Activated CD8-positive, alpha-beta memory T cell treated with anti-CD3 and anti-CD28 coated beads for 1 hour (primary cell): ENCODE measurements at regions not wholly inside any gene's neighbourhood (a gene's known extent, or its start where the extent isn't known, plus 50 kb on each side); places are given as distances from the start of the nearest gene placed in this dataset.

Experiments used
- DNase-seq, 2 donors: peaks; one replicate each; pipeline ENCODE4 v3.0.0-alpha.2; 2020; ENCODE audit warnings: low read depth in 1 of 2; ENCODE audit errors: extremely low read depth in 1 of 2

DNA sequence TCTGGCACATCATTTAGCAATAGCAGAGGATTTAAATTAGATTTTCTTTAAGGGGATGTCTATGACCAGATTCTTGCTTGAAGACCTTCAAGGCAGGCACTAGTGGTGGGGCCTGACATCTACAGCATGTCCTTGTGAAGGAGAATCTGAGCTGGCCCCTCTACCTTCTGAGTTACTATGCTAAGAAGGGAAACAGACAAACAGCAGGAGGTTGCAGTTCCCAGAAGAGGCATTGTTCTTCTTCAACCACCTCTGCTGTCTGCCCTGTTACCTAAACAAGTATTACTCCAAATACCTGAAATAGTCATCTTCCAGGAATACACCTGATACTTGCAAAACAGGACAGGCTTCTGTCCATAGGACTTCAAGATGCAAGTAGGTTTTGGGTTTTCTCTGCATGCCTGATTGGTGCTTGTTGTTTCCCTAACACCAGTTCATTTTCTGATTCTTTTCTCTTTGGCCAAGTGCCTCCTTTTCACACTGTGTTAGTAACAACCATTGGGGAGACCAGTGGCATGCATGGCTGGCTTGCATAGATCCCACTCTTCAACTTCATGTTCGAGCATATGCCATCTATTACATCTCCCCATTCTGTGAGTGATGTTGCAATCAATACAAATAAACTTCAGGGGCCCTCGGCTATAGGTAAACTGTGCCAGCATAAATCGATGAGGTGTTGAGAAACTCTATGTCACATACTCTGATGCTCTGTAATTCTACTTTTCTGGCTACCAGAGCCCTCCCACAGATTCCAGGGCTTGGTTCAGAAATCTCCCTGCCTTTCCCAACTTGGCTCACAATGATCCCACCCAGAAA is 93.0 kb upstream of the DUSP10 start:
- no peak for DNase-seq

DNA sequence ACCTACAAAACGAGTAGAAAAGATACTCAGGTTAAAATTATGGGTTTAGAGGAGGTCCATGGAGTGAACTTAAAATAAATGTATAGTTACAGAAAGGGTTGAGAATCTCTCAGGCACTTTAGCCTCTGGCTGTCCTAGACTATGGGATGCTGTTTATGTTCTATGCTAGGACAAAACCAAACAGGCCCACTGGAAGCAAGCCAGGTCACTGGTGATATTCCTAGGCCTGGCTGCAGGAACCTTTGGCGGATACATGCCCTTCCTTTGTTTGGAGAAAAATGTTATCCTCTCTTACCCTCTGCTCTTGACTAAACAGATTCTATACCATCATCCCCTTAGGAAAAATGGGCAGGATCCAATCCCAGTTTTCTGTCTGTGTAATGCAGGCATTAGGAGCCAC is 90.7 kb upstream of the DUSP10 start:
- DNase-seq: no peak

DNA sequence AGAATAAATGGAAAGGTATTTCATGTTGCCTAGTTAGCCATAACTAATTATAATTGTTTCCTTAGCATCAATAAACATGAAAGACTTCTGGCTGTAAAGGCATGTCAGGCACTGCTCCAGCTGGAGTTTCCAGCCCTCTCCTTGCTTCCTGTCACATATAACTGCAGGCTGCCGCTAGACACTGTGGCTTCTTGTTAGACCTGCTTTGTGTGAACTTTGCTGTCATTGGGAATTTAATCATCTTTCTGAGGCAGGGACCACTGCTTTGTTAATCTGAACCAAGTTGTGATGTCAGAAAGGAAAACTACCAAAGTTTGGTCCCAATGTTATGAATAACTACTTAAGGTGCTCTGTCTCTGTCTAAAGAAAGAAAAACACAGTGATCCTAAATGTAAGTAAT is 90.3 kb upstream of the DUSP10 start:
- no peak for DNase-seq

DNA sequence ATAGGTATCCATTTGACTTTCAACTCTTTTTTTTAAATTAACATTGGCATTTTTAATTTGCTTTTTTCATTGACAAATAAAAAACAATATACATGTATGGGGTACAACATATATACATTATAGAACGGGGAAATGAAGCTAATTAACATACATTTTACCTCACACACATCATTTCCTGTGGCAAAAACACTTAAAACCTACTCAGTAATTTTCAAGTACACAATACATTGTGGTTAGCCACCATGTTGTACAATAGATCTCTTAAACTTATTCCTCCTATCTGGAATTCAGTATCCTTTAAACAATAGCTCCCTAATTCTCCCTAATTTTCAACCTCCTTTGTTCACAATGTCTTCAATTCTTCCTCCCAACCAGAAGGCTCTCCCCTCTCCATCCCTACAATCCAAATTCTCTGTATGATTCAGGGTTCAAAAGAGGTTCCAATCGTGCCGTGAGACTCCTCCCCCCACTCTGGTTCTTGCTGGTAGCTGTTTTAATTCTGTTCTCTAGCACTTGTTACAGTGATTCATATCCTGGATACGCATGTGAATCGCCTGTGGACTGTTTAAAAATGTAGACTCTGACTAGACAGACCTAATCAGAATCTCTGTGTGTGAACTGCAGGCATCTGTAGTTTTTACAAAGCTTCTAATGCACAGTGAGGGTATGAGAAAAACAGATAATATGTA is 87.6 kb upstream of the DUSP10 start:
- DNase-seq: no peak

DNA sequence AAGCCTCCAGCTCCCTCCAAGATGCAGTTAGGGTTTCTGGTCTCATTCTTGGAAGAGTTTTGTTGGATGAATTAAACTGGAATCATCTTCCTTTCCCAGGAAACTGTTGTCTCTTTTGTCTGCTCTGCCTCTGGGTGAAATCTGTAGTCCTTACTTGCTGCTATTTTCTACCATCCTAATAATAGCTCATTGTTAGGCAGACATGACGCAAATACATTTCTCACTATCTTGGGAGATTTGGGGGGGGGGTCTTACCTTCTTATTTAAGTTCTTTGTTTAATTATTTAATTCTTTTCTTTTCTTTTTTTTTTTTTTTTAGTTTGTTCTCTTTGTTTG is 85.4 kb upstream of the DUSP10 start:
- DNase-seq: no peak

DNA sequence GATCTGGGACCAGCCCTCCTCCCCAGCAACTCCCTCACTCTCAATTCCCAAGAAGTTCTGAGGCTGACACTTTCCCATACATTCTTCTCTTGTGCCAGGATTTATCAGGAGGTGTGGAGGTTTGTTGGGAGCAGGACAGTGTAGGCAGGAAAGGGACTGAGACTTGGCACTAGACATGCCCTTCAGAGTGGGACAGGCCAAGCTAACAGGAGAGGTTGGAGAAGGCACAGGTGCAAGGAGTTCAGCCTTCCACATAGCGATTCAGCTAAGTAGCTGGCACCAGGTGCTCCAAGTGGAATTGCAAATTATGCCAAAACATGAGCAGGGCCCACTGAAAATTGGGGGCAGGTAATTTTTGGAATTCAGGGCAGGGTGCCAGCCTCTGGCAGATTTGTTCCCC is 83.0 kb upstream of the DUSP10 start:
- DNase-seq: no peak

DNA sequence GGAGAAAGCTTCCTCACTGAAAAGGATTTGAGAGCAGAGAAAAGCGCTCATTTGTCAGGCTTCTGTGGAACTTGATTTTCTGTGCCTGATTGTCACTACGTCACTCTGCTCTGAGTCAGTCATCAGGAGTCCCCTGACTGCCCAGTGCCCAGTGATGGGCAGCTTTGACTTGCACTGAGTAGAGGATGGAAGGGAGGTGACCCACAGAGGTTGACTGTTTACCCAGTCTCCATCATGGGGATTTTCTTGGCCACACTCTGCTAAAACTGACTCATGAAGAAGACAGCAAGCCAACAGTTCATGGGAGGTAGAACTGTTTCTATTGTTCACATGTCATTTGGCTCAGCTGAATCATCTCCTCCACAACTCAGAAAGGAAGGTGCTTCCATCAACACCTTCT is 82.1 kb upstream of the DUSP10 start:
- DNase-seq: no peak

DNA sequence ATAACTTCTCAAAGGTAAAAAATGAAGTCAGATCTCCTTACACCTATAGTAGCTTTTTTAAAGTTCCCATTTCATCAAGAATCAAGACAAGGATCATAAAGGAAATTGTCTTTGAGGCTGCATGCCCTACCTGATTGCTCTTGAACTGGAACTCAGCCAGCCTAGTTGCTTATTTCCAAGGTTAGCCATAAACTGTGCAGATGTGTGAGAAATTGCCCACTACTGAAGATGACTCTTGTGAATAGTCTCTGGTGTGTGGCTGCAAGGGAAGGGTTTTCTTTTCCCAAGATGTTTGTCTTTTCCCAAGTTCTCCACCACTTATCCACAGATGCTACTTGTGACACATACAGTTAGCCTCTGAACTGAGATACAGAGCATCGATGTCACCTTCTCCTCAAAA is 81.7 kb upstream of the DUSP10 start:
- no peak for DNase-seq

DNA sequence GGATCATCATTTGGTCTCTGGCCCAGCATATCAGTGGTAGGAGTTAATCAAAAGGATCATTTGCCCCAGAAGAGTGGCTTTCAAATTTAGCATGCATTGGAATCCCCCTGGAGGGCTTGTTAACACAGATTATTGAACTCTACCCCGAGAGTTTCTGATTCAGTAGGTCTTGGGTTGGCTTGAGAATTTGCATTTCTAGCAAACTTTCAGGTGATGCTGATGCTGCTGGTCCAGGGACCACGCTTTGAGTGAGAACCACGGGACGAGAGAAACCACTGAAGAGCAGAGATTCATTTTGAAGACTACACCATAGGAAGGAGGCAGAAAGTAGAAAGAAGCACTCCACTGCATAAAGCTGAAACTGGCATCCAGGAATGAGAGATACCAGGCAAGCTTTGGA is 81.3 kb upstream of the DUSP10 start:
- DNase-seq: no peak

DNA sequence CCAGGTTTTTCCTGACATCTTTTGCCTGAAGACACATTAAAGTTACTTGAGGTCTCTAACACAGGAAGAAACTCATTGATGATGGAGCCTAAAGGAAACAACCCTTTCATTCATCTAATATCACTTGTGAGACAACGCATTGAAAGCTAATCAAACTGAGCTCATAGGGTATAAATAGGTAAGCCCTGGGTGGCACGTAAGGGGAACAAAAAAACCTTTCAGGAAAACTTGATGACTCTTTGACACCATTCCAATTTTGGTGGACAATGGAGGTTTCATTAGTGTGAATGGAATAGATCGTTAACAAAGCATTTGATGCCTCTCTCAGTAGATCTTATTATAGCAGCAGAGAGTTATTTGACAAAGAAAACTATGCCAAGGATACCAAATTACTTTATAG is 80.7 kb upstream of the DUSP10 start:
- DNase-seq: no peak

DNA sequence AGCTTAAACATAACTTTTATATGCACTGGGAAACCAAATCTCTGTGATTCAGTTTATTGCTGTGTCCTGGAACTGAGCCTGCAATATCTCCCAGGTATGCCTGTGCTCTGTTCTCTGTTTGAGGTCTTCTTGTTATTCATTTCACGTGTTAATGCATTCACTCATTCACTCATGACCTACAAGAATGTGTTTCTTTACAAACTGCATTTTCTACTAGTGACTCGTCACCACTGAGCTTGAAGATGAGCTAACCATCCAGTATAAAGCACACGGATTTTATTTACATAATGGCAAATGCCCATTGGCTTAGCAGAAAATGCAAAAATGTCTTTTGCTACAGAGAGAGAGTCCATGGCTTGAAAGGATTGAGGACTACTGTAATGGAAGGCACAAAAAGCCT is 75.0 kb upstream of the DUSP10 start:
- no peak for DNase-seq

DNA sequence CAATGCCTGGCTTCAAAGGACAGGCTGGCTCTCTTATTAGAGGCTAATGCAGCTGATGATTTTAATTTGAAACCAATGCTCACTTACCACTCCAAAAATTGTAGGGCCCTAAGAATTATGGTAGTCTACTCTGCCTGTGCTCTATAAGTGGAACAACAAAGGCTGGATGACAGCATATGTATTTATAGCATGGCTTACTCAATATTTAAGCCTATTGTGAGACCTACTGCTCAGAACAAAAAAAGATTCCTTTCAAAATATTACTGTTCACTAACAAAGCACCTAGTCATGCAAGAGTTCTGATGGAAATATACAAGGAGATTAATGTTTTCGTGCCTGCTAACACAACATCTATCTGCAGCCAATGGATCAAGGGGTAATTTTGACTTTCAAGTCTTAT is 73.8 kb upstream of the DUSP10 start:
- no peak for DNase-seq

DNA sequence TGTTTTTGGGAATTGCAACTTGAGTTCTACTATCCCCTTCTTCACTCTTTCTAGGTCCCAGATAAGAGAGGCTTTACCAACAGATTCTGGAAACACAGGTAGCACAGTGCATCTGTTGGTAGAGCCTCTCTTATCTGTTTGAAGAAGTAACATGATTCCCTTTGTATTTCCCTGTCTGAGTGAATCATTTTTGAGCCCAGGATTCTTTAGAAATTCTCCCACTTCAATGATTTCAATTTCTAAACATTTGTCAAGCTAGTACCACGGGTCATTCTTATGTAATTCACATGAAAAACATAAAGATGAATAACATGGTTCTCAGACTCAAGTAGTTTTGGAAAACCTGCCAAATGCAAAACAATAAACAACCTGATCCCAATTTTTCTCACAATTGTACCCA is 72.0 kb upstream of the DUSP10 start:
- no peak for DNase-seq

DNA sequence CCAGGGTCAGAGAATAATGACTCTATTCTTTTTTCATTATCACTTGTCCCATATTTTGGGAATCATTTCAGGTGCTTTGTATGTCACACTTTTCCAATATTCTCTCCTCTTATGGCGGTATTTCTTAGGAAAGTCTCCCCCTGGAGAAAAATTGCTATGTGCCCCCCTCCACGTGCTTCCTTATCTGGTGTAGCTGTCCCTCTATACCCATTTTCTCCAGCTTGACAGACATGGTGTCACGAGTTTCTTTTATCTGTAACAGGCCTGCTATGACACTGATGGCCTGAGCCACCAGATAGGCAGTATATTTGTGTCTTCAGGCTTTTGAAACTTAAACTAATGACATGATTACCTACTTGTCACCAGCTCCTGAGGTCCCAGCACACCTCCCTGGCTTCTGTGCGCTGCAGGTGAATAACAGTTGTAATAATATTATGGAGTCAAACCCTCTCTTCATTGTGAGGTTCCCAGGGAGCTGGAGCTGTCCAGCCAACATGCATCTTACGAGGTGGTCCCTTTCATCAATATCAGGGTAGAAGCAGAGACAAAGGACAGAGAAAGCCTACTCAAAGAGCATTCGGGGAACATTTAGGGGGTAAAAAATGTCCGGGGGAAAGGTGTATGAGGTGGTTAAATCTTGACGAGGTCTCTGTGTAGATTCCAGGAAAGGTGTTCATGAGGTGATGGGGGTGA is 71.2 kb upstream of the DUSP10 start:
- no peak for DNase-seq

DNA sequence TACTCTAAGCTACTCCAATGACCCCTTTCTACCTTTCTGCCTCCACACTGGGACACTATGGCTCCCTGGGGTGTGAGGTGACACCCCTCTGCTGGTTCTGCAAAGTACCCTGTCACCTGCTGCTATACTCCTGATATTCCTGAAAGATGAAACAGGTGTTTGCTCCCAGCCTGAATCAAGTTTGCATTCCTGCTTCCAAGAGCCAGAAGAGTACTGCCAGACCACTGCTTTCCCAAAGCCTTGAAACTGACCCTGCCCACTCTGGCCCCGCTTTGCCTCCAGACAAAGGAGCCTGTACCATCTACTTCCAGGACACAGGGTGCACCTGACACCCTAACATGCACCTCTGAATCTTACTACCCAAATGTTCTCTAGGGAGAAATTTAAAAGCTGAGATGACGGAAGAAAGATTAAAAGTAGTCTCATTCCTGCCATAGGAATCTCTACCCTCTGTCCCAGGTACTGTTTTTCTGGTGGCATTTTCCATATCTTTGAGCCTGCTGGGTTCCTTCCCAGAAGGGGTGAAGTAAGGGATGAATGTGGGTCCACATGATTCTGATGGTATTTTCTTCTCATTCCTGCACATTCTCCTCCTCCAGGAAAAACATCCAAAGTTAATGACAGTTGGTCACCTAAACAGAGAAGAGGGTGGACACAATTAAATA is 70.3 kb upstream of the DUSP10 start:
- DNase-seq: no peak

DNA sequence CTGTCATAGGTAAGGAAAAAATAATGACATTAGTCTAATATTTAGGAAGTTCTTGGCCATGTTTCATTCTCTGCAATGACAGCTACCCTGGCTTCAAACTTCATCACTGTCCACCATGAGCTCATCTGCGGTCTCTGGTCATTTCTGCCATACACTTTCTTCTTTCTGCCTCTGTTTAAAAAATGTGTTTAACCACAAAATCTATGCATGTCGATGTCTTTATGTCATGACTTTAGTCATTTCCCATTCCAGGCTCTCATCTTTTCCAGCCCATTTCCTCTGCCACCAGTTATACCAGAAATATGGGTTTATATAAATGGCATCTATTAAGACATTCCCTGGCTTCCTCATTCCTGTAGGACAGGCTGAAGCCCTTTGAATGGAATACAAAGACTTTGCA is 68.5 kb upstream of the DUSP10 start:
- DNase-seq: no peak

DNA sequence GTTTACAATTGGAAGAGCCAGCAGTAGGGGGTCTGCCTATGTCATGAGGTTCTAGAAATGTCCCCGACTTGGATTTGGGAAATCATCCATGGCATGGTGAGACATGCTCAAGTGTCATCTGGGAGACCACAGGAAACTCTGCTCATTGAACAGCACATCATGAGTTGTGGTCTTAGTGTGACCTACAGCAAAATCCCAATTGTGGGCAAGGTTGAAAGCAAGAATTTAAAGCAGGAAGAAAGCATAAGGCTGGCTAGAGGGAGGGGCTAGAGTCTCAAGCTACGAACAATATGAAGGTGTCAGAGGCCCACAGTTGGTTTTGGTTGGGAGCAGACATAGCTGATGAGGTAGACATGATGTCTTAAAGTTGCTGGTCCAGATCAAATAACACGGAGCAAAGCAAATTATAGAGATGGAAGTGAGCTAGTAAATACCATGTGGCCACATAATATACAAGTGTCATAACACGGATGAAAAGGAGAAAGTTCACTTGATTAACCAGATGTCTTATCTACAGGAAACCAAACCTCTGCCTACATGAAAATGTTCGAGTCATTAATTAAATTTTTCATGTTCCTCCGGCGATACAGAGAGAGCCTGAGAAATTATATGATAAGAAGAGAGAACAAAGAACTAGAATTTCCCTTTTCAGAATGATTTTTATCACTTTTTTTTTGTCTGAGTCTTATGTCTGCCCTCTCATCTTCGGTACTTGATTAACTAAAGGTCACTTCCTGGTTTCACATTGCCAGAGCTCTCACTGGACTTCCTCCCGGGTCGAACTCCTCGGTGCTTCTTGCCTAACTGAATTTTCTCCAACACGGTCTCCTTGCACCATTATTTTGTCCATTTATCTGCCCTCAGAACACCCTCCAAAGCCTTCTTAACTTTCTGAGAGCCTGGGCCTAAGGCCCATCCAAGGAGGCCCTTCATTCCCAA is 67.5 kb upstream of the DUSP10 start:
- no peak for DNase-seq

DNA sequence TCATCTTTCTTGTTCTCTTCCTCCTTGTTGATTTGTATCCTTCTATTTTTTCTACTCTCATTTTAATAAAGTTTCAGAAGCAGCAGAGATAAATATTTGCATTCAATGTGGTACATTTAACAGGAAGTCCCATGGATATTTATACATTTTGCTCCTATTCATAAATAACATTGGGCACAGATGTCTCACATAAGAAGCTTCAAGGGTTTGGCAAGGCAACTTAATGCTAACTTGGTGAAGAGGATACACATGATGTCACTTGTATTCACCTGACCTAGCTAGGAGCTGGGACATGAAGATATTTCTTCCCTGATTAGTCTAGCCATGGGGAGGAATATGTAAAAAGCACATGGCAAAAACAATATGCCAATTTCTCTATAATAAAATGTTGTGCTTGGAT is 65.1 kb upstream of the DUSP10 start:
- DNase-seq: no peak

DNA sequence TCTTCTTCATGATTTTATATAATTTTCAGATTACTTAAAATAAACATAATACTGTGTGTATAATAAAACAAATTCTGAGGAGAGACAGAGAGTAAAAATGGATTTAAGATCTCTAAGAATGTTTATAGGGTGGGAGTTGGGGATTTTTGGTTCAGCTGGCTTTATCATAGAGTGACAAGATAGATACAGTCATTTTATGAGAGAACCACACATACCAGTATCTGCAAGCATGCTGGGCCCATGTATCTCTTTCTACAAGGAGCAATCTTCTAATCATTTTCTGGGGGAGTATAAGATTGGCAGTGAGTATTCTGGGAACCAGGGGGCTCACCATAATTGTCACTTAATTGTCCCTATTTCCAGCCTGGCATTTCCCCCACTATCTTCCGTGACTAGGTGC is 64.3 kb upstream of the DUSP10 start:
- no peak for DNase-seq

DNA sequence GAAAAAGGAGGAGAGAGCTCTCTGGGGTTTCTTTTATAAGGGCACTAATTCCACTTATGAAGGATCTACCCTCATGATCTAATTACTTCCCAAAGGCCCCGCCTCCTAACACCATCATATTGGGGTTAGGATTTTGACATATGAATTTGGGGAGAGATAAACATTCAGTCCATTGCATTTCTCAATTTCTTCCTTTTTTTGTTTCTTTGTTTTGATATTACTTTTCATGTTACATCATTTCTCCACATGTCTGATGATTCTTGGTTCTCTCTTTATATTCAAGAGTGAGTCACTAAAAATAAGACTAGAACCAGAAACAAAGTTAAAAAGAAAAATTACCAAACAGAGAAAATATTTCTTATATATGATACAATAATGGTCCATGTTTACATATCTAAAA is 63.2 kb upstream of the DUSP10 start:
- DNase-seq: no peak

DNA sequence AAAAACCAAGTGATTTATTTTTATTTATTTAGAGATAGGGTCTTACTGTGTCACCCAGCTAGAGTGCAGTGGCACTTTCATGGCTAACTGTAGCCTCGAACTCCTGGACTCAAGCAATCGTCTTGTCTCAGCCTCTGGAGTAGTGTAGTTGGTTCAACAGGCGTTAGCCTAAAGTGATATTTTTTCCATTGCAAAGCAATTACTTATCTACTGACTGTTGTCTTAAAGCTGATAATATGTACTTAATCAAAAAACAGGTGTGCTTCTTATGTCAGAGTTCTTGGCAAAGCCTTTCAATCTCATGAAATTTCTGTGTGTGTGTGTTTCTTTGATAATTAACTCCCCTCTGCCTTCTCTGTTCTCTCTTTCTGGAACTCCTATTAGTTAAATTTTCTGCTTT is 62.4 kb upstream of the DUSP10 start:
- DNase-seq: no peak
